ENCODE measurements at regions not wholly inside any gene's neighbourhood (a gene's known extent, or its start where the extent isn't known, plus 50 kb on each side); places are given as distances from the start of the nearest gene placed in this dataset.
"Not testable (repeated sequence)": the region's sequence is repeated elsewhere in the genome, so short reads cannot be mapped to it uniquely, and the experiment has no call there.

DNA sequence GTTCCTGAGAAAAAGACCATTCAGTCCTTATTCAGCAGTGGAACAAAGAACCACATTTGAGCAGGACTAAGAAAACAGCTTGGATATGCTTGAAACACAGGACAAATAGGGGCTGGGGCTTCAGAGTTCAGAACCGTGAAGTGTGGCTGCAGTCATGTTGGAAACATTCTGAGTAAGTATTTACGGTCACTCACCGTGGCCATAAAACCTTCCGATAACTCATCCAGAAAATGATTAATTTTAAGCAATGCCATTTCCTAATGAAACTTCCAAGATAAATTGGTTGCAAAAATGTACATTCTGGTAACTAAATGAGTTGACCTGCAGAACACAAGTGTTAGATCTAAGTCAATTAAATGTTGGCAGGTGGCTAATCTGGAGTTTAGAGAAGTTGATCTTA lies 279.2 kb downstream of the CXCL12 start:
- no peak for DNase-seq
- no peaks in the 10 kb centered on the region for H3K27me3 Mint-ChIP-seq
- peaks cover 6 to 13% of the 10 kb centered on the region in 2 donors for H3K9me3 Mint-ChIP-seq
- no peak overlapping the region for H3K27ac Mint-ChIP-seq
- no peaks in the 10 kb centered on the region for H3K4me1 Mint-ChIP-seq
- no peaks in the 10 kb centered on the region for H3K36me3 Mint-ChIP-seq
- no peak overlapping the region for H3K4me3 Mint-ChIP-seq
- ATAC-seq (replicated peaks): no peak

DNA sequence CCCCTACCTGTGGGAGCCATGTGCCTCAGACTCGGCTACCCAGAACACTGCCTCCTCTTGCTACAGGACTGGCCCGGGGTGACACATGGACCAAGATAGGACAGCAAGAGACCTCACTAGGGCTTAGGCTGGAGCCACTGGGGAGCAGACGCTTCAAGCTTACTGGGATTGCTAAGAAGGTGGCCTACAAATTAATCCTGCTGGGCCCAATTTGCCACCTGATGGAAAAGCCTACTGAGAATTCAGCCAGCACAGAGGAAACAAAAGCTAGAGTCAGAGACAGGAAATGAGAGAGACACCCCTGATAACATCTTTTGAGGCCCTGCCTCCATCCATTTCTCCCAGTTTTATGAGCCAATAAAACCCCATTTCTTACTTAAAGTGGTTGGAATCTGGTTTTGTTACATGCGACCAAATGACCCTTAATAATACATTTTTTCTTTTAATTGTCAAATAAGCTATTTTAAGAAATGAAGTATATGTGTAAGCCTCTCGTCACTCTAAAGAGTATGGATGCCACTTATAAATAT lies 282.1 kb downstream of the CXCL12 start:
- ATAC-seq (replicated peaks): no peak
- H3K4me1 Mint-ChIP-seq: no peaks in the 10 kb centered on the region
- H3K27me3 Mint-ChIP-seq: no peaks in the 10 kb centered on the region
- H3K4me3 Mint-ChIP-seq: no peak overlapping the region
- DNase-seq: no peak
- peaks cover 3 to 8% of the 10 kb centered on the region in 2 donors for H3K9me3 Mint-ChIP-seq
- no peak overlapping the region for H3K27ac Mint-ChIP-seq
- H3K36me3 Mint-ChIP-seq: no peaks in the 10 kb centered on the region

DNA sequence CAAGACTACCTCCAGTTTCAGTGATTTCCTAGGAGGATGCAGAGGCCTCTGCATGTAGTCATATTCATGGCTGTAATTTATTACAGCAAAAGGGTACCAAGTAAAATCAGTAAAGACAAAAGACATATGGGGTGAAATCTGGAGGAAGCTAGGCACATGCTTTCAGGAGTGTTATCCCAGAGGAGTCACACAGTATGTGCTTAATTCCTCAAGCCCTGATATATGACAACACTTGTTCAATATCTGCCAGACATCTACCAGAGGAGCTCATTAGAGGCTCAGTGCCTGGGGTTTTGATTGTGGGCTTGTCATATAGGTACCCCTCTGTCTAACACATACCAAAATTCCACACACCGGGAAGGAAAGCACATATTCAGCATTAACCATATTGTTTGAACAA lies 283.8 kb downstream of the CXCL12 start:
- no peaks in the 10 kb centered on the region for H3K27me3 Mint-ChIP-seq
- DNase-seq (no peak), ATAC-seq (replicated peaks) (no peak)
- peaks cover 6 to 8% of the 10 kb centered on the region in 2 donors for H3K9me3 Mint-ChIP-seq
- H3K4me3 Mint-ChIP-seq: no peak overlapping the region
- H3K36me3 Mint-ChIP-seq: no peaks in the 10 kb centered on the region
- H3K4me1 Mint-ChIP-seq: no peaks in the 10 kb centered on the region
- no peak overlapping the region for H3K27ac Mint-ChIP-seq

DNA sequence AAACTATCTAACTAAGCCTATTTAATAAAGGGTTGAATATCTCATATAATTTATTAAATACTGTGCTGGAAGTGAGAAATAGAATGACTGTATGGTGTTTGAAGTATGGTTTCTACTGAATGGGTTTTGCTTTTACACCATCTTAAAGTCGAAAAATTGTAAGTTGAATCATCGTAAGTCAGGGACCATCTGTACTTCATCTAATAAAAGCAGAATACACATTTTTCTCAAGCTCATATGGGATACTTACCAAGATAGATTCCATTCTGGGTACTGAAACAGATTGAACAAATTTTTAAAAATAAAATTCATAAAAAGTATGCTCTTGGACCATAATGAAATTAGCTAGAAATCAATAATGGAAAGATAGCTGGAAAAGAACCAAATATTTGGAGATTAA lies 285.4 kb downstream of the CXCL12 start:
- ATAC-seq (replicated peaks) (no peak), DNase-seq (no peak)
- Mint-ChIP-seq H3K27me3 (no peaks in the 10 kb centered on the region), H3K4me3 (no peak overlapping the region), H3K27ac (no peak overlapping the region), H3K4me1 (no peaks in the 10 kb centered on the region), H3K36me3 (no peaks in the 10 kb centered on the region), H3K9me3 (peaks cover 10 to 13% of the 10 kb centered on the region in 2 donors)

DNA sequence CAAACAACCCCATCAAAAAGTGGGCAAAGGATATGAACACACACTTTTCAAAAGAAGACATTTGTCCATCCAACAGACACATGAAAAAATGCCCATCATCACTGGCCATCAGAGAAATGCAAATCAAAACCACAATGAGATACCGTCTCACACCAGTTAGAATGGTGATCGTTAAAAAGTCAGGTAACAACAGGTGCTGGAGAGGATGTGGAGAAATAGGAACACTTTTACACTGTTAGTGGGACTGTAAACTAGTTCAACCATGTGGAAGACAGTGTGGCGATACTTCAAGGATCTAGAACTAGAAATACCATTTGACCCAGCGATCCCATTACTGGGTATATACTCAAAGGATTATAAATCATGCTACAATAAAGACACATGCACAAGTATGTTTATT lies 288.7 kb downstream of the CXCL12 start:
- H3K4me3 Mint-ChIP-seq; DNase-seq; H3K9me3 Mint-ChIP-seq; H3K27ac Mint-ChIP-seq; H3K4me1 Mint-ChIP-seq; ATAC-seq (replicated peaks); H3K36me3 Mint-ChIP-seq; H3K27me3 Mint-ChIP-seq: not testable (repeated sequence)

DNA sequence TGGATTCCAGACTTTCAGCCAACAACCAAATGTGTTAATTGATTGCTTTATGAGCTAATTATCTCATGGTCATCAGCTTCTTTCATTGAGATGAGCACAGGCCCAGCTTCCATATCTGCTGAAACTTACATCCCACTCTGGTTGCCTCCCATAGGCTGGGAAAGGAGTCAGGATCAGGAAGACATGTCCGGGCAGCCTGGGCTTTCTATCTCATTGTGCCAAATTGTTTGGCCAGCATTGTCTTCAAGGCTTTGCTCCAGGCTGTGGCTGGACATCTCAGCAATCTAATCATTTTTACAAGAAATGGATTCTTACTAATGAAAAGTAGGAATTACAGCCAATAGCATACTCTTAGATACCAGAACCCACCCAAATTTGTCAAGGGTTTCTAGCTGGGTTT lies 295.2 kb downstream of the CXCL12 start:
- DNase-seq: no peak
- Mint-ChIP-seq H3K36me3 (no peaks in the 10 kb centered on the region), H3K4me1 (no peaks in the 10 kb centered on the region), H3K4me3 (no peak overlapping the region), H3K27me3 (no peaks in the 10 kb centered on the region), H3K27ac (no peak overlapping the region), H3K9me3 (peaks cover 2 to 4% of the 10 kb centered on the region in 2 donors)
- ATAC-seq (replicated peaks): no peak

DNA sequence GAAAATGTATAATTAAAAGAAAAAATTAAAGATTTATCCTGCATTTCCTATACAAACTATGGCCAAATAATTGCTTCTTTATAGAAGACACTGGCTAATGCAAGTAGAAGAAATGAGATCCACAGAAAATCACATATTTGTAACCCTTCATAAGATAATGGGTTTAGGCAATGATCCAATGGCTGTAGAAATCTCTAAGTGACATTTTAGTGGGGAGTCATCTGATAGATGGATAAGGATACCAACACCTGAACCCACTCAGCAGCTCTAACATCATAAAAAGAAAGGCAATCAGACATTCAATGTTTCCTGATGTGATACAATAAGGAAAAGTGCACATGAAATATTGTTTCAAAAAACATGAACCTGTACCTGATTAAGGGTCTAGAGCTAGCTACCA lies 297.5 kb downstream of the CXCL12 start:
- peaks cover 0 to 4% of the 10 kb centered on the region in 2 donors for H3K9me3 Mint-ChIP-seq
- no peaks in the 10 kb centered on the region for H3K27me3 Mint-ChIP-seq
- no peak overlapping the region for H3K27ac Mint-ChIP-seq
- H3K4me1 Mint-ChIP-seq: no peaks in the 10 kb centered on the region
- DNase-seq (no peak), ATAC-seq (replicated peaks) (no peak)
- H3K4me3 Mint-ChIP-seq: no peak overlapping the region
- no peaks in the 10 kb centered on the region for H3K36me3 Mint-ChIP-seq

DNA sequence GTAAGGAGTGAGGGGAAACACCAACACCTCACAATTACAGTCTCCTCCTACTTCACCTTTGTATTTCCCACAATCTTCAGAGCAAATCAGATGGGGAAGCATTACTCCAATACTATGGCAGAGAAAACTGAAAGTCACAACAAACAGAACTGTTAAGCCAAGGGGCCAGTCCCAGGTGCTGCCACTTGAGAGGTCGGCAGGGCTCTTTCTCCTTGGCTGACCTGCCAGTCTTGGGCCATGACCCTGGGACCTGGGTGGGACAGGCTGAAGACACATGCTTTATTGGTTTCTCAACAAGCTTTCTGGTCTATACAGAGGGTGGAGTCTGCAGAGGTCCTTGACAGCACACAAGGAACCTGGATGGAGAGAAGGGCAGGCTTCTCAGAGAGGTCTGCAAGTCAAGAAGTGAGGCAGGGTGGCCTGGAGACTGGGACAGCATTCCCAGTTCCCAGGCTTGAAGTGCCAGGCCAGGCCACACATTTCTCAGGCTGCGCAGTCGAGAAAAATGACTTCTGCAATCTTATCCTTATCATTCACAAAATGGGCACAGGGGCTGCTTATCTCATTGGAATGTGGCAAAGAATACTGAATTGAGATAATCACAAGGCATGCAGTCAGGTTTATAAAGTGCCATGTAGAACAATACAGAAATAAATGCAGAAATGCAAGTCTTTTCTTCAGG lies 301.0 kb downstream of the CXCL12 start:
- Mint-ChIP-seq H3K27me3 (no peaks in the 10 kb centered on the region), H3K4me3 (no peak overlapping the region), H3K4me1 (no peaks in the 10 kb centered on the region), H3K36me3 (no peaks in the 10 kb centered on the region), H3K9me3 (peaks cover 3 to 4% of the 10 kb centered on the region in 2 donors), H3K27ac (no peak overlapping the region)
- ATAC-seq (replicated peaks): no peak
- DNase-seq: no peak

DNA sequence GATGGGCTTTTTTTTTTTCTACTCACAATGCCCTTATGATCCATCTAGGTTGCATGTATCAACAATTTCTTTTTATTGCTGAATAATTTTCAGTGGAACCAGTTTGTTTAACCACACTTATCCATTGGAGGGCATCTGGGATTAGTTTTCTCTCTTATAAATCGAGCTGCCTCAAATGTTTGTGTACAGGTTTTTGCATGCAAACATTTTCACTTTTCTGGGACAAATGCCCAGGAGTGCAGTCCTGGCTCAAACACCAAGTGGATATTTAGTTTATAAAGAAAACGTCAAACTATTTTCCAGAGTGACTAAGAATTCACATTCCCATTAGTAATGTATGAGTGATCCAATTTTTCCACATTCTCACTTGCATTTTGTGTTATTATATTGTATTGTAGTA lies 313.4 kb downstream of the CXCL12 start:
- no peaks in the 10 kb centered on the region for H3K4me1 Mint-ChIP-seq
- H3K36me3 Mint-ChIP-seq: no peaks in the 10 kb centered on the region
- DNase-seq: no peak

DNA sequence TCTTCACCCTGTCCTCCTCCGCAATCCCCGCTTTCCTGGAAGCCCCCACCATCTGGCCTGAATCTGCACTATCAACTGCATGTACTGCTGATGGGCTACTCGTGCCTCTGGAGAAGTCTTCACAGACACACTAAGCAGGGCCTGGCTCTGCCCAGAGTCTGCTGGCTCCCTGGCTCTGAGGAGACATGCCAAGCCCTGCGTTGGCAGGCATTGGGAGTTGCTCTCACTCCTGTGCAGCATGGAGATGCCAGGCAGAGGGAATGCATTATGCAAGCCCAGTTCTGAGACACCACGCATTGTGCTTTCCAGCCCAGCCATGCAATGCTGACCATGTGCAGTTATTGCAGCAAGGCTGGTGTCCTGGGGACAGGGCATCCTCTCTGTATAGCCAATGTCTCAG lies 314.6 kb downstream of the CXCL12 start:
- H3K9me3 Mint-ChIP-seq: peaks cover 1 to 8% of the 10 kb centered on the region in 2 donors
- ATAC-seq (replicated peaks) (peak in 1 of 2 donors; percentile 7), DNase-seq (no peak)
- no peaks in the 10 kb centered on the region for H3K4me1 Mint-ChIP-seq
- H3K4me3 Mint-ChIP-seq: no peak overlapping the region
- H3K27ac Mint-ChIP-seq: no peak overlapping the region
- no peaks in the 10 kb centered on the region for H3K36me3 Mint-ChIP-seq
- H3K27me3 Mint-ChIP-seq: no peaks in the 10 kb centered on the region

More for the DNA sequence above, 313.4 kb downstream of the CXCL12 start:
- ATAC-seq (replicated peaks): no peak
- peaks cover 1 to 8% of the 10 kb centered on the region in 2 donors for H3K9me3 Mint-ChIP-seq
- H3K27me3 Mint-ChIP-seq: no peaks in the 10 kb centered on the region
- no peak overlapping the region for H3K27ac Mint-ChIP-seq
- H3K4me3 Mint-ChIP-seq: no peak overlapping the region

DNA sequence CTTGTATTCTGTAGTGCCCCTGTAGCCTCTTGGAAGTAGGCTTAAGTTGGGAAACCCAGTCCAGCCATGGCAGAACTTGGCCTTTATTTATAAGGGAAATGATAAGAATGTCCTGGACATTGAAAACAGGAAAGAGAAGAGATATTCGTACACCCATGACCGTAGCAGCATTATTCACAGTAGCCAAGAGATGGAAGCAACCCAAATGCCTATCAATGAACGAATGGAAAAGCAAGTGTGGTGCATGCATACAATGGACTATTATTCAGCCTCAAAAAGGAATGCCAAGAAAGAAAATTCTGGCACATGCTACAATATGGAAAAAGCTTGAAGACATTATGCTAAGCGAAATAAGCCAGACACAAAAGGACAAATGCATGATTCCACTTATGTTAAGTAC lies 315.3 kb downstream of the CXCL12 start:
- ATAC-seq (replicated peaks): no peak
- no peak overlapping the region for H3K4me3 Mint-ChIP-seq

DNA sequence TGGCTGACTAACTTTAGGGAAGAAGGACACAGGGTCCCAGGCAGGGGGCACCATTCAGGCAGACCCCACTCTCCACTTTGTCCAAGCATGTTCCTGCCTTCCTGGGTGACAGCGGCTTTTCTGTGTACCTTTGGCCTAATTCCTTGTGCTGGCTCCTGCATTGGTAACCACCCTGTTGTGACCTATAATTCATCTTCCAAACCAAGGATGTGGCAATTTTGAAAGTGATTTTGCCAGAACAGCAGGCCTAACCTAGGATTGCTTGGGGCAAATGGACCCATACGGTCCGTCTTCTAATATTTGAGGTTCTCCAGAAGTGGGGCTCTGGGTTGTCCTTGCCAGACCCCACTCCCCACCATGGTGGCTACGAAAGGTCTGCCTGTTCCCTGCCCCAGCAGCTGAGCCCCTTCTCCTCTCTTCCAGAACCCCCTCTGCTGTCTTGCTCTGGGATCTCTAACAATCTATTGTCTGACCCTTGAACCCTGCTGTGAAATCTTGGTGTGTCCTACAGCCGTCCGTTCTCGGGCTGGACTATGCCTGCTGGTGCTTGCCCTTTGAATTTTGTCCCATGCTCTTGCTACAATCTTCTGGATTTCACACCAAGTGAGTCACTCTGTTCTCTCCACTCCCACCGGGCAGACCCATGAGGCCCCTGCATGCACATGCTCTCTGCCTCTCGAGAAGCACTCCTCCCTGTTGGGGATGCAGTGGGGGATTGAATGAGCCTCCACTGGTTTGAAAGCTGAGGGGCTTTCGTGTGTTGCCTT lies 316.0 kb downstream of the CXCL12 start:
- Mint-ChIP-seq H3K27ac (no peak overlapping the region), H3K4me1 (no peaks in the 10 kb centered on the region), H3K9me3 (peaks cover 0 to 8% of the 10 kb centered on the region in 2 donors), H3K27me3 (no peaks in the 10 kb centered on the region), H3K4me3 (no peak overlapping the region), H3K36me3 (no peaks in the 10 kb centered on the region)
- DNase-seq (no peak), ATAC-seq (replicated peaks) (no peak)

More for the DNA sequence above, 315.3 kb downstream of the CXCL12 start:
- Mint-ChIP-seq H3K27me3 (no peaks in the 10 kb centered on the region), H3K9me3 (peaks cover 0 to 8% of the 10 kb centered on the region in 2 donors), H3K27ac (no peak overlapping the region), H3K4me1 (no peaks in the 10 kb centered on the region), H3K36me3 (no peaks in the 10 kb centered on the region)
- no peak for DNase-seq

DNA sequence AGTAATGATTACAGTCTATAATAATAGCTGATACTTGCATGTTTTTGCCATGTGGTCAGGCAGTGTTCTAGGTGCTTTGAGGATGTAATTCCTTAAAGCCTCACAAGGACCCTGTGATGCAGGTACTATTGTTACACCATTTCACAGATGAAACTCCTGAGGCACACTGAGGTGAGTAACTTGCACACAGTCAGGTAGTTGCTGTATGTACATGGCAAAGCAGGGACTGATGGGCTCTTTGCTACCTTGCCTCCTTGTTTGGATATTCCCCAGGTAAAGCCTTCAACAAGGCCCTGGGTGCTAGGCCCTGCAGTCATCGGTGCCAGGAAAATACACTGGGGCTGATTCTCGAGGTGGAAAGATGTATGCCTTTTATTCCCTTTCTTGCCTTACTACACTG lies 317.5 kb downstream of the CXCL12 start:
- DNase-seq (no peak), ATAC-seq (replicated peaks) (no peak)
- peaks cover under 1% of the 10 kb centered on the region in 2 donors for H3K9me3 Mint-ChIP-seq
- no peak overlapping the region for H3K4me3 Mint-ChIP-seq
- no peak overlapping the region for H3K27ac Mint-ChIP-seq
- H3K36me3 Mint-ChIP-seq: no peaks in the 10 kb centered on the region
- no peaks in the 10 kb centered on the region for H3K4me1 Mint-ChIP-seq
- H3K27me3 Mint-ChIP-seq: no peaks in the 10 kb centered on the region

DNA sequence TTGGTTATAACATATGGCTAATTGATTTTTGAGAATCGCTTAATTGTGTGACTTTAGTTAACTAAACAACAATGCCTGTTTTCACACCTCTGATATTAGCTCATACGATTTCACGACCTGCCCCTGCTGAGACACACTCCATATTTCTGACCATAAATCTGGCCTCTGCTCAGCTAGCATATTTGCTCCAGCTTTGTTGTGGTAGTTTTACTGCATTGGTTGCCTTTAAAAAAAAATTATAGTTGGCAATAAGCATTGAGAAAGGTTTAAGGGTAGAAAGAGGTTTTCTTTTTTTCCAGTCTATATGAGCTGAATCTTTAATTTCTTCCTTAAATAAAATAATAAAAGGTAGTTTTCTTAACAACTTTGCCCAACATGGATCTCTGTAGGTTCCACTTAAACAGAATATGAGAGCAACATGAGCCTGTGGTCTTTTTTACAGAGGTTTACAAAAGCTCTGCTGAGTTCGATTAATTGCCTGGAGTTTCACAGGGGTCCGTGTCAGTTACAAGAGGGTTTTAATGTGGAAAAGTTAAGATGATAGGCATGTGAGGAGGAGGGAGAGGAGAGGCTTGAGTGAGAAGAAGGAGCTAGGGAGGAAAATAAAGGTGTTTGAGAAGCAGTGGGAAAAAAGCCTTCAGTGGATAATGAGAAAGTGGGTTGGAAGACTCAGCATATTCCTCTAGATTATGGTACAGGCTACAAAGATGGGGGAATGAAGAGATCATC lies 318.2 kb downstream of the CXCL12 start:
- DNase-seq: no peak
- no peaks in the 10 kb centered on the region for H3K36me3 Mint-ChIP-seq
- no peak for ATAC-seq (replicated peaks)
- H3K4me3 Mint-ChIP-seq: no peak overlapping the region
- no peaks in the 10 kb centered on the region for H3K27me3 Mint-ChIP-seq
- no peak overlapping the region for H3K27ac Mint-ChIP-seq
- no peaks in the 10 kb centered on the region for H3K4me1 Mint-ChIP-seq
- peaks cover 0 to 1% of the 10 kb centered on the region in 2 donors for H3K9me3 Mint-ChIP-seq

Data from stimulated activated naive B cell treated with anti-CD40 and anti-IgM and Interleukin-4, amounts not matched to agents 10 μg/mL and 1 μg/mL and 100 μg/mL, for 72 hours (primary cell).